WTC11 (cell line): ENCODE measurements at regions not wholly inside any gene's neighbourhood (a gene's known extent, or its start where the extent isn't known, plus 50 kb on each side); places are given as distances from the start of the nearest gene placed in this dataset.

Experiments used
- CREB1 ChIP-seq: sonication (generic); formaldehyde crosslinking; IDR thresholded peaks from 2 replicates; pipeline ENCODE4 v1.8.0; 2023; ENCODE audit warnings: mild to moderate bottlenecking, missing genetic modification reagents
- HMGXB4 ChIP-seq: sonication (generic); formaldehyde crosslinking; IDR thresholded peaks from 2 replicates; pipeline ENCODE4 v1.8.1; 2023; ENCODE audit warnings: mild to moderate bottlenecking, moderate library complexity, missing genetic modification reagents
- RELA ChIP-seq: sonication (generic); formaldehyde crosslinking; IDR thresholded peaks from 2 replicates; pipeline ENCODE4 v1.8.1; 2022; ENCODE audit warnings: missing genetic modification reagents, mild to moderate bottlenecking, borderline replicate concordance
- TF ChIP-seq, protein P1 (sequence below): sonication (generic); formaldehyde crosslinking; IDR thresholded peaks from 2 replicates; pipeline ENCODE4 v1.8.1; 2023; ENCODE audit warnings: mild to moderate bottlenecking, missing genetic modification reagents, borderline replicate concordance

DNA sequence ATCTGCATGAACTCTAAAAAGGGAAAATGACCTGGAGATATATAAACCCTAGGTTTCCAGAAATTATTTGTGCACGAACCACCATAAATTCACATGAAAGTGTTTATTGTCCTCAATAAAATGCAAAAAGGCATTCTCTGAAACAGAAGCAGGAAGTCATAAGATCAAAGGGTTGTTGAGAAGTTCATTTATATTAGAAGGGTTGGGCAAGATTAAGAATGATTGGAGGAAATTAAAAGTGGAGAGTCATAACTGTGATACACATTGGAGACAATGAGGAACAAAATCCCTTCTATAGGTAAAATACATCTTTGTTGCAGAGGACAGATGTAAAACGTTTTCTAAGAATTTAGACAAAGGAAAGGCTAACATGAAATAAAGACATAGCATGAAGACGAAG lies 476.8 kb downstream of the CBLN4 start:
- TF ChIP-seq CREB1 (CRISPR knock-in tag) (no peak), RELA (CRISPR knock-in tag) (no peak), HMGXB4 (no peak)
- TF ChIP-seq, protein P1, sequence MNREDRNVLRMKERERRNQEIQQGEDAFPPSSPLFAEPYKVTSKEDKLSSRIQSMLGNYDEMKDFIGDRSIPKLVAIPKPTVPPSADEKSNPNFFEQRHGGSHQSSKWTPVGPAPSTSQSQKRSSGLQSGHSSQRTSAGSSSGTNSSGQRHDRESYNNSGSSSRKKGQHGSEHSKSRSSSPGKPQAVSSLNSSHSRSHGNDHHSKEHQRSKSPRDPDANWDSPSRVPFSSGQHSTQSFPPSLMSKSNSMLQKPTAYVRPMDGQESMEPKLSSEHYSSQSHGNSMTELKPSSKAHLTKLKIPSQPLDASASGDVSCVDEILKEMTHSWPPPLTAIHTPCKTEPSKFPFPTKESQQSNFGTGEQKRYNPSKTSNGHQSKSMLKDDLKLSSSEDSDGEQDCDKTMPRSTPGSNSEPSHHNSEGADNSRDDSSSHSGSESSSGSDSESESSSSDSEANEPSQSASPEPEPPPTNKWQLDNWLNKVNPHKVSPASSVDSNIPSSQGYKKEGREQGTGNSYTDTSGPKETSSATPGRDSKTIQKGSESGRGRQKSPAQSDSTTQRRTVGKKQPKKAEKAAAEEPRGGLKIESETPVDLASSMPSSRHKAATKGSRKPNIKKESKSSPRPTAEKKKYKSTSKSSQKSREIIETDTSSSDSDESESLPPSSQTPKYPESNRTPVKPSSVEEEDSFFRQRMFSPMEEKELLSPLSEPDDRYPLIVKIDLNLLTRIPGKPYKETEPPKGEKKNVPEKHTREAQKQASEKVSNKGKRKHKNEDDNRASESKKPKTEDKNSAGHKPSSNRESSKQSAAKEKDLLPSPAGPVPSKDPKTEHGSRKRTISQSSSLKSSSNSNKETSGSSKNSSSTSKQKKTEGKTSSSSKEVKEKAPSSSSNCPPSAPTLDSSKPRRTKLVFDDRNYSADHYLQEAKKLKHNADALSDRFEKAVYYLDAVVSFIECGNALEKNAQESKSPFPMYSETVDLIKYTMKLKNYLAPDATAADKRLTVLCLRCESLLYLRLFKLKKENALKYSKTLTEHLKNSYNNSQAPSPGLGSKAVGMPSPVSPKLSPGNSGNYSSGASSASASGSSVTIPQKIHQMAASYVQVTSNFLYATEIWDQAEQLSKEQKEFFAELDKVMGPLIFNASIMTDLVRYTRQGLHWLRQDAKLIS: no peak
